Body of pancreas (tissue), 4 donors: ENCODE measurements at regions not wholly inside any gene's neighbourhood (a gene's known extent, or its start where the extent isn't known, plus 50 kb on each side); places are given as distances from the start of the nearest gene placed in this dataset.

Source experiments
- ATAC-seq: fragments of 150-250 bp; one replicate; pipeline ENCODE4 v1.9.1; 2016
- DNase-seq, 4 donors: peaks; one replicate each; pipeline ENCODE4 v3.0.0-alpha.2; 2019
- H3K27ac ChIP-seq, 4 donors: fragments of 200-600 bp; sonication (generic); 1 replicate in 3 of 4; 2 replicates in 1 of 4; pipeline versions ENCODE4 v1.5.1 to v1.6.1; 2016 to 2019; ENCODE audit warnings: mild to moderate bottlenecking in 1 of 4, mixed read lengths in 1 of 4, moderate library complexity in 1 of 4
- H3K27me3 ChIP-seq, 2 donors: fragments of 200-600 bp; sonication (generic); one replicate each; pipeline ENCODE4 v1.6.0; 2016; ENCODE audit warnings: mild to moderate bottlenecking in 1 of 2
- H3K36me3 ChIP-seq, 2 donors: fragments of 200-600 bp; sonication (generic); replicated peaks in 1 of 2; 2 replicates each; pipeline ENCODE4 v1.5.1; 2016; ENCODE audit warnings: low read depth in 2 of 2; ENCODE audit not compliant: insufficient read depth in 1 of 2
- H3K4me1 ChIP-seq: fragments of 200-600 bp; sonication (generic); one replicate; pipeline ENCODE4 v1.6.0; 2016
- H3K4me3 ChIP-seq, 2 donors: fragments of 200-600 bp; sonication (generic); 1 replicate in 1 of 2; 2 replicates in 1 of 2; pipeline ENCODE4 v1.5.1; 2016 to 2019
- H3K9me3 ChIP-seq, 3 donors: fragments of 200-600 bp; sonication (generic); 1 replicate in 2 of 3; 2 replicates in 1 of 3; pipeline ENCODE4 v1.5.1; 2016
- CTCF ChIP-seq, 7 experiments: fragments of 450-650 bp in 4 of 7; fragments of 200-600 bp in 3 of 7; sonication (generic) in 3 of 7; IDR thresholded peaks; one replicate each; pipeline ENCODE4 v1.5.1; 2016 to 2019; ENCODE audit warnings: antibody characterized with exemption in 7 of 7
- POLR2A ChIP-seq, 3 donors: fragments of 450-650 bp; IDR thresholded peaks; one replicate each; pipeline ENCODE4 v1.6.1; 2016; ENCODE audit warnings: antibody characterized with exemption in 3 of 3, mild to moderate bottlenecking in 2 of 3
- WGBS, 2 donors: methylation state at CpG; one replicate each; pipeline ENCODE4 v1.1.5; 2017; 5-methylcytosine and 5-hydroxymethylcytosine counted together
- intact Hi-C: fragments of 100-400 bp; cut with DNase I; formaldehyde crosslinking; loops from one replicate; pipeline ENCODE4 v1.15.1; 2023

- H3K9me3 ChIP-seq: no peaks in the 10 kb centered on the region
- no peak for TF ChIP-seq POLR2A (IDR thresholded peaks at IDR 0.05)
- TF ChIP-seq CTCF (IDR thresholded peaks at IDR 0.05): no peak
- no peak overlapping the region for H3K27ac ChIP-seq
- ATAC-seq (no peak), DNase-seq (no peak)
- WGBS, 2 donors: 67 to 73% methylated on average over 7 of the region's 7 CpGs
- no peaks in the 10 kb centered on the region for H3K4me1 ChIP-seq
- intact Hi-C loops: no loop called here
- H3K4me3 ChIP-seq: no peak overlapping the region
- no peaks in the 10 kb centered on the region for H3K27me3 ChIP-seq
- no peaks in the 10 kb centered on the region for H3K36me3 ChIP-seq
Observed at GRCh38 chr7:26992670-26993069, 103.1 kb downstream of the HOXA1 start.

- H3K4me3 ChIP-seq: no peak overlapping the region
- H3K36me3 ChIP-seq: no peaks in the 10 kb centered on the region
- ATAC-seq: no peak
- no peaks in the 10 kb centered on the region for H3K4me1 ChIP-seq
- no peak for DNase-seq
- 78 to 81% methylated on average over 6 of the region's 6 CpGs for WGBS, 2 donors
- H3K27ac ChIP-seq: no peak overlapping the region
- no peak for TF ChIP-seq POLR2A (IDR thresholded peaks at IDR 0.05)
- TF ChIP-seq CTCF (IDR thresholded peaks at IDR 0.05): no peak
- intact Hi-C loops: no loop called here
- H3K27me3 ChIP-seq: no peaks in the 10 kb centered on the region
- H3K9me3 ChIP-seq: no peaks in the 10 kb centered on the region
Observed at GRCh38 chr7:26991796-26992195, 104.0 kb downstream of the HOXA1 start.

- WGBS, 2 donors: 60 to 62% methylated on average over 3 of the region's 3 CpGs
- DNase-seq: no peak
- intact Hi-C loops: no loop called here
- Histone ChIP-seq H3K4me1 (no peaks in the 10 kb centered on the region), H3K36me3 (no peaks in the 10 kb centered on the region), H3K4me3 (no peak overlapping the region), H3K27me3 (no peaks in the 10 kb centered on the region), H3K9me3 (no peaks in the 10 kb centered on the region), H3K27ac (no peak overlapping the region)
- no peak for ATAC-seq
- no peak for TF ChIP-seq POLR2A (IDR thresholded peaks at IDR 0.05)
- no peak for TF ChIP-seq CTCF (IDR thresholded peaks at IDR 0.05)
Observed at GRCh38 chr7:26989897-26990670, 105.7 kb downstream of the HOXA1 start.

GRCh38 chr7:26988836-26989374 is 106.9 kb downstream of the HOXA1 start:
- no peak for ATAC-seq
- WGBS, 2 donors: 38 to 40% methylated on average over 9 of the region's 9 CpGs
- intact Hi-C loops: no loop called here
- TF ChIP-seq CTCF (IDR thresholded peaks at IDR 0.05): no peak
- TF ChIP-seq POLR2A (IDR thresholded peaks at IDR 0.05): no peak
- Histone ChIP-seq H3K27ac (no peak overlapping the region), H3K4me3 (no peak overlapping the region), H3K4me1 (no peaks in the 10 kb centered on the region), H3K9me3 (no peaks in the 10 kb centered on the region), H3K36me3 (no peaks in the 10 kb centered on the region), H3K27me3 (no peaks in the 10 kb centered on the region)
- DNase-seq: no peak

- TF ChIP-seq POLR2A (IDR thresholded peaks at IDR 0.05): no peak
- TF ChIP-seq CTCF (IDR thresholded peaks at IDR 0.05): no peak
- H3K4me3 ChIP-seq: no peak overlapping the region
- DNase-seq (no peak), ATAC-seq (no peak)
- H3K27me3 ChIP-seq: no peaks in the 10 kb centered on the region
- H3K27ac ChIP-seq: no peak overlapping the region
- intact Hi-C loops: no loop called here
- no peaks in the 10 kb centered on the region for H3K4me1 ChIP-seq
- WGBS, 2 donors: 23 to 45% methylated on average over 3 of the region's 3 CpGs
- no peaks in the 10 kb centered on the region for H3K9me3 ChIP-seq
- H3K36me3 ChIP-seq: no peaks in the 10 kb centered on the region
Observed at GRCh38 chr7:26987338-26987737, 108.5 kb downstream of the HOXA1 start.
